Choroid plexus epithelial cell (primary cell): ENCODE measurements at regions not wholly inside any gene's neighbourhood (a gene's known extent, or its start where the extent isn't known, plus 50 kb on each side); places are given as distances from the start of the nearest gene placed in this dataset.

ENCODE experiments used
- DNase-seq: peaks from one replicate; pipeline ENCODE4 v3.0.0-alpha.2; 2010; ENCODE audit warnings: low read depth
- H3K4me3 ChIP-seq: 2 replicates; pipeline ENCODE4 v1.5.1; 2011; ENCODE audit warnings: low read depth, mild to moderate bottlenecking, control low read depth, low read length, moderate library complexity
- CTCF ChIP-seq: conservative IDR thresholded peaks from 2 replicates; pipeline ENCODE4 v1.5.1; 2011; ENCODE audit warnings: low read depth, mild to moderate bottlenecking, control low read depth, inconsistent platforms, low read length, moderate library complexity

GRCh38 chr9:109973336-109973735 lies 193.3 kb downstream of the PALM2AKAP2 start:
- no peak for TF ChIP-seq CTCF
- no peak for DNase-seq
- no peak overlapping the region for H3K4me3 ChIP-seq

- no peak overlapping the region for H3K4me3 ChIP-seq
- no peak for DNase-seq
- no peak for TF ChIP-seq CTCF
These were observed 194.3 kb downstream of the PALM2AKAP2 start for GRCh38 chr9:109974143-109974917.

- no peak for DNase-seq
- H3K4me3 ChIP-seq, result no peak overlapping the region
- no peak for TF ChIP-seq CTCF
These were observed 194.9 kb downstream of the PALM2AKAP2 start for GRCh38 chr9:109974918-109975276.

- peak; percentile 26 for DNase-seq
- TF ChIP-seq CTCF, result no peak
- no peak overlapping the region for H3K4me3 ChIP-seq
These were observed 195.7 kb downstream of the PALM2AKAP2 start for GRCh38 chr9:109975574-109976295.

- no peak overlapping the region for H3K4me3 ChIP-seq
- TF ChIP-seq CTCF, result no peak
- DNase-seq, result no peak
These were observed 196.3 kb downstream of the PALM2AKAP2 start for GRCh38 chr9:109976303-109976702.

GRCh38 chr9:109977521-109977920 lies 197.5 kb downstream of the PALM2AKAP2 start:
- no peak for DNase-seq

More at GRCh38 chr9:109977521-109977920, 197.5 kb downstream of the PALM2AKAP2 start:
- H3K4me3 ChIP-seq, result no peak overlapping the region
- no peak for TF ChIP-seq CTCF
